Body of pancreas (tissue), 4 donors: ENCODE measurements at regions not wholly inside any gene's neighbourhood (a gene's known extent, or its start where the extent isn't known, plus 50 kb on each side); places are given as distances from the start of the nearest gene placed in this dataset.

Experiments used
- POLR2A ChIP-seq, 3 donors: fragments of 450-650 bp; IDR thresholded peaks; one replicate each; pipeline ENCODE4 v1.6.1; 2016; ENCODE audit warnings: antibody characterized with exemption in 3 of 3, mild to moderate bottlenecking in 2 of 3
- TF ChIP-seq, protein P1 (sequence below), 7 experiments: fragments of 450-650 bp in 4 of 7; fragments of 200-600 bp in 3 of 7; sonication (generic) in 3 of 7; IDR thresholded peaks; one replicate each; pipeline ENCODE4 v1.5.1; 2016 to 2019; ENCODE audit warnings: antibody characterized with exemption in 7 of 7

DNA sequence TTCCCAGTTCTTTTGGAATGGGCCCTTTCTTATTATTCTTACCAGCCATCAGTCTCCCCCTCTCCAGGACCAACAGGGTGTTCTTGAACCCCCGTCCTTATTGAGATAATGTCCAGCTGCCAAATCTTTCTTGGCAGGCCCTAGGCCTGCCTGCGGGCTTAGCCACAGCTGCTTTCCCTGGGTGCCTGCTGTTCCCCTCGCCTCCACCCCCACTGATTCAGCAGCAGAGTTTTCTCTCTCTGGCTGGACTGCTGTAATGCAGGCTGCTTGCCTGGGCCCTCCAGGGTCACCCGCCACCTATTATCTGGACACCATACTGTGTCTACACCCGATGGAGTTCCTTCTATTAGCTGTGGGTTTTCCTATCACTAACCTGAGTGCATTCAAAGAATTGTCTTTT, 395.4 kb upstream of the ATP5MC3 start:
- TF ChIP-seq, protein P1, sequence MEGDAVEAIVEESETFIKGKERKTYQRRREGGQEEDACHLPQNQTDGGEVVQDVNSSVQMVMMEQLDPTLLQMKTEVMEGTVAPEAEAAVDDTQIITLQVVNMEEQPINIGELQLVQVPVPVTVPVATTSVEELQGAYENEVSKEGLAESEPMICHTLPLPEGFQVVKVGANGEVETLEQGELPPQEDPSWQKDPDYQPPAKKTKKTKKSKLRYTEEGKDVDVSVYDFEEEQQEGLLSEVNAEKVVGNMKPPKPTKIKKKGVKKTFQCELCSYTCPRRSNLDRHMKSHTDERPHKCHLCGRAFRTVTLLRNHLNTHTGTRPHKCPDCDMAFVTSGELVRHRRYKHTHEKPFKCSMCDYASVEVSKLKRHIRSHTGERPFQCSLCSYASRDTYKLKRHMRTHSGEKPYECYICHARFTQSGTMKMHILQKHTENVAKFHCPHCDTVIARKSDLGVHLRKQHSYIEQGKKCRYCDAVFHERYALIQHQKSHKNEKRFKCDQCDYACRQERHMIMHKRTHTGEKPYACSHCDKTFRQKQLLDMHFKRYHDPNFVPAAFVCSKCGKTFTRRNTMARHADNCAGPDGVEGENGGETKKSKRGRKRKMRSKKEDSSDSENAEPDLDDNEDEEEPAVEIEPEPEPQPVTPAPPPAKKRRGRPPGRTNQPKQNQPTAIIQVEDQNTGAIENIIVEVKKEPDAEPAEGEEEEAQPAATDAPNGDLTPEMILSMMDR (IDR thresholded peaks at IDR 0.05): no peak
- no peak for TF ChIP-seq POLR2A (IDR thresholded peaks at IDR 0.05)
